CD1c-positive myeloid dendritic cell (primary cell): ENCODE measurements at regions not wholly inside any gene's neighbourhood (a gene's known extent, or its start where the extent isn't known, plus 50 kb on each side); places are given as distances from the start of the nearest gene placed in this dataset.

Source experiments
- DNase-seq: peaks from one replicate; pipeline ENCODE4 v3.0.0-alpha.2; 2016; ENCODE audit errors: extremely low spot score

DNA sequence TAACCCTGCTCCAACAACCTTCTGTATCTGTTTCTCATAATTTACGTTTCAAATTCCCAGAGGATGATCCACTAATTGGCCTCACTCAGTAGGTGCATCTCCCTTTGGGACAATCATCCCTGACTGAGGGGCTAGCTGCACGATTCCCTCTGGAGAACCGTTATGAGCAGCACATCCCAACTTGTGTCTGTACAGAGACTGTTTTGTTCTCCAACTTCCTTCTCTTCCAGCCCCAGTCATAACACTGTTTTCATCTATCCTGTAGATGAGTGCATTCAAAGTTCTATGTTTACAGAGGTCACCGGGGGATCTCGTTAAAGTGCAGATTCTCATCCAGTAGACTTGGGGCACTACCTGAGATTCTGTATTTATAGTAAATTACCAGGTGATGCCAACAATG is 187.2 kb downstream of the REEP3 start:
- DNase-seq: no peak

- no peak for DNase-seq
Measured at GRCh38 chr10:63710703-63711102, 189.5 kb downstream of the REEP3 start.

DNA sequence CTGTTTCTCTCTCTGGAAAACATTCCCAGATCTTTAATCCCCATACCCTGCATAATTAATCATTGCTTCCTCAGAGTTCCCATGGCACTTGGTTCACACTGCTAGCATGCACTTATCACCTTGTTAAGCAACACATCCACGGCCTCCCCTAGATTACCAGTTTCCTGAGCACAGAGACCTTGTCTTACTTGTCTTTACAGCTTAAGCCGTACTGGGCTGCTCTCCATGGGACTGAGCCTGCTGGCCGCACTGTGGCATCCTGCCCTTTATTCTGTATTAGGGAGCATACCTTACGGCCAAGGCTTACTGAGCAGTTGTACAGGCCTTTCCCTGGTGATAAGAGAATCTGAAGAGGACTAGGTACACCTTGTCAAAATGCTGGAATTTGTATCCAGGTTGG is 190.2 kb downstream of the REEP3 start:
- DNase-seq: no peak

- no peak for DNase-seq
Measured at GRCh38 chr10:63711867-63712716, 190.9 kb downstream of the REEP3 start.

- DNase-seq: no peak
Measured at GRCh38 chr10:63712717-63713115, 191.5 kb downstream of the REEP3 start.

- DNase-seq: no peak
Measured at GRCh38 chr10:63713191-63714144, 192.3 kb downstream of the REEP3 start.

GRCh38 chr10:63716016-63716580 is 194.9 kb downstream of the REEP3 start:
- DNase-seq: peak; percentile 53

GRCh38 chr10:63717027-63717715 is 196.0 kb downstream of the REEP3 start:
- no peak for DNase-seq

GRCh38 chr10:63718006-63718405 is 196.8 kb downstream of the REEP3 start:
- peak; percentile 70 for DNase-seq

DNA sequence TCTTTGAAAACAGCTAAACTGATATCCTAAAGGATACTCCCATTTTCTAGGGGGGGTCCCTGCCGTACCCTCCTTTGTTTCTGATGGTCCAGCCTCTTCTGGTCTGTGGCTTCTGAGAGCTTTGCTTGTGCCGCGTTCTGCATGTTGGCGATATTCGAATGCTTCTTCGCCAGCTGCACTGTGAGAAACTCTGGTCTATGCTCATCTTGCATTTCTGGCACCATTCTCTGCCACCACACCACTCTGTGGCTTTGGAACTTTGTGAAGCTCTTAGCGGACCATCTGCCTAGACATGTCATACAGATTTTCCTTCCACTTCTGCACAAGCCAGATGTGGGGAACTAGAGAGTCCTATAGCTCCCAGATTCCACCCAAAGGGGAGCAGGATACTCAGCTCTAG is 197.2 kb downstream of the REEP3 start:
- no peak for DNase-seq

- no peak for DNase-seq
Measured at GRCh38 chr10:63719226-63719856, 198.1 kb downstream of the REEP3 start.

- DNase-seq: peak; percentile 75
Measured at GRCh38 chr10:63720072-63720537, 198.9 kb downstream of the REEP3 start.

DNA sequence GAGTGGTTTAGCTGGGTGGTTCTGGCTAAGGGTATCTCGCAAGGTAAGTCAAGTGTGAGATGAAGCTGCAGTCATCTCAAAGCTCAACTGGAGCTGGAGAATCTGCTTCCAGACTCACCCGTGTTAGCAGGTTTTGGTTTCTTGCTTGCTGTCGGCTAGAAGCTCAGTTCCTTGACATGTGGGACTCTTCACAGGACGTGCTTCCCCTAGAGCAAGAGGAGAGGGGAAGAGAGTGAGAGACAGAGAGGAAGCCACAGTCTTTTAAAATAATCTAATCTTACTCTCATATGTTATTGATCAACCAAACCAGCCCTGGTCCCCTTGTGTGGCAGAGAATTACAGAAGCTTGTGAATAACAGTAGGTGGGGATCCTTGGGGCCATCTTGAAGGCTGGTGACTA is 199.5 kb downstream of the REEP3 start:
- no peak for DNase-seq

DNA sequence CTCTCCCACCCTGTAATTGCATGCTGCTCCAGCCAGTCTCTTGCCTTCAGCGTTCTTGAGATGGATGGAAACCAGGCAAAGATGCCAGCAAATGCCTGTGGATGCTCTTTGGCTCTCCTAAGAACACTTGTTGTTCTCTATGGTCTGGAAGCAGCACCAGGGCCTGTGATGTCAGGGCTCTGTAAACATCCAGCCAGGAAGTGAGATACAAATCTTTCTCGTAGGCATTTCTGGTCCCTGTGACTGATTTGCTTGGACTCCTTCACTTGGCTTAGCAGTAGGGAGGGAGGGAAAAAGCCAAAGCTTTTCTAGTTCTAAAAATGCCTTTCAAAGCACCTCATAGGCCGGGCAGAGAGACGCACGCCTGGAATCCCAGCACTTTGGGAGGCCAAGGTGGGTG is 201.3 kb downstream of the REEP3 start:
- DNase-seq: no peak

GRCh38 chr10:63723320-63723719 is 202.1 kb downstream of the REEP3 start:
- no peak for DNase-seq

DNA sequence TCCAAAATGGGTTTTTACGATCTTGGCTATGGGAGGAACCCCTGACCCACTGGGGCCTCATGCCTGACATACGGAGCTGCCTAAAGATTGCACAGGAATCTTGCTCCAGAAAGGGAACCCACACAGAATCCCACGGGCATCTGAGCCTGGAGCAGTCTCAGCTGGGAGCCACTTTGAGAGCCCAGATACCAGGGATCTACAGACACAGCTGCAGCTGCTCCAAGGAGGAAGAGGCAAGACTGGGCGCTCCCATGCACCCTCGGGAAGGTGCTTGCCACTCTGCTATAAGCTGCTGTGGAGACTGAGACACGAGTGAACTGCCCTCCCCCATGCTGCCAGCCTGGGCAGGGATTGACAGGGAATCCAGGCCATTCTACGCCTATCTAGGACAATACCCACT is 202.5 kb downstream of the REEP3 start:
- DNase-seq: no peak

DNA sequence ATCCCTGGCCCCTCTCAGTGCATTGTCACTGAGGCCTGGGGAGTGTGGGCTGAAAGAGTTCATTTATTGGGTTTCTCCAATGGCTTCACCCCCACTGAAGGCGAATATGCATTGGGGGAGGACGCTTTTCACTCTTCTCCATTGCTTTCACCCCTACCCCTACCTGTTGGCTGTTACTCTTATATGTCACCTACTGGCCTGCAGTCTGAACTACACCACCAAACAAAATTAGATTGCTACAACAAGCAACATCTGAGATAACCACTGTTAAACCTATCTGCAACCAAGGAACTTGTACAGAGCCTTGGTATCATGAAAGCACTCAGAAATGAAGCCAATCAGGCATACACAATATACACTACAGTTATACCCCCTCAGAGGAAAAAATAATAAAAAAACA is 203.7 kb downstream of the REEP3 start:
- DNase-seq: no peak

DNA sequence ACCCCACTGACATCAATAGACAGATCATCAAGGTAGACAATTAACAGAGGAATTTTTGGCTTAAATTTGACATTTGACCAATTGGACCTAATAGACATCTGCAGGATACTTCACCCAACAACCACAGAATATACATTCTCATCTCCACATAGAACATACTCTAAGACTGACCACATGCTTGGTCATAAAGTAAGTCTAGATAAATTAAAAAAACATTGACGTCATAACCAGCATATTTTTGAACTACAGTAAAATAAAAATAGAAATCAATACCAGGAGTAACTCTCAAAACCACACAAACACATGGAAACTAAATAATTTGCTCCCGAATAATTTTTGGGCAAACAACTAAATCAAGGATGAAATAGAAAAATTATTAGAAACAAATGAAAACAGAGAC is 205.7 kb downstream of the REEP3 start:
- DNase-seq: no peak

DNA sequence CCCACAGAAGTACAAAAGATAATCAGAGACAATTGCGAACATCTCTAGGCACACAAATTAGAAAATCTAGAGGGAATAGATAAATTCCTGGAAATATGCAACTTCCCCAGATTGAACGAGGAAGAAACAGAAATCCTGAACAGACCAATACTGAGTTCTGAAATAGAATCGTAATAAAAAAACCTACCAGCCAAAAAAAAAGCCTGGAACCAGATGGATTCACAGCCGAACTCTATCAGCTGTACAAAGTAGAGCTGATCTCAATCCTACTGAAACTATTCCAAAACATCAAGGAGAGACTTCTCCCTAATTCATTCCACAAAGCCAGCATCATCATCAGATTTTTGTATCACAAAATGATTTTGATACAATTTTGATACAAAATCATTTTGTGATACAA is 206.4 kb downstream of the REEP3 start:
- no peak for DNase-seq

DNA sequence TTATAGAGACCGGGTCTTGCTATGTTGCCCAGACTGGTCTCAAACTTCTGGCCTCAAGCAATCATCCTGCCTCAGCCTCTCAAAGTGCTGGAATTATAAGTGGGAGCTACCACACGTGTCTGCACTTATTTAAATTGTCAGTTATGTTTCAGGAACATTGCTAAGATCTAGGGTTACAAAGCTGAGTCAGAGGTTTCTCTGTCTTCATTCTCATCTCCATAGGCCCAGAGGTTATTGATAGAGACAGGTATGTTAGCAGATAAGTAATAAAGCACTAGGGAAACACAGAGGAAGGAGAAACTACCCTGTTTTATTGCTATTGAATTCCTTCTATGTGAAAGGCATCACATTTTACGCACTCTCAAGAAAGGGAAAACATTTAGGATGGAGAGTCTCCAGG is 214.1 kb downstream of the REEP3 start:
- DNase-seq: no peak

DNA sequence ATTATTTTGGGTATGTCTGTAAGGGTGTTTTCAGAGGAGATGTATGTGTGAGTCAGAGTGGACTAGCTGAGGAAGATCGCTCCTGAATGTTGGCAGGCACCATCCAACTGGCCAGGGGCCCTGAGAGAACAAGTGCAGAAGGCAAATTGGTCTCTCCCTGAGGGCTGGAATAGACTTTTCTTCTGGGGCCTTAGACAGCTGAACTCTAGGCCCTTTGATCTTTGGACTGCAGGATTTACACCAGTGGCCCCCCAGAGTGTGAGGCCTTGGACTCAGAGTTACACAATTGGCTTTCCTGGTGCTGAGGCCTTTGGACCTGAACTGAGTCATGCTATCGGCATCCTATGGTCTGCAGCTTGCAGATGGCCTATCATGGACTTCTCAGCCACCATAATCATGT is 217.2 kb downstream of the REEP3 start:
- DNase-seq: no peak
